Stimulated activated CD4-positive, alpha-beta T cell treated with anti-CD3 and anti-CD28 coated beads, Interleukin-15, amount 100 ng/mL, for 1 hour (primary cell): ENCODE measurements at regions not wholly inside any gene's neighbourhood (a gene's known extent, or its start where the extent isn't known, plus 50 kb on each side); places are given as distances from the start of the nearest gene placed in this dataset.

Experiments used
- DNase-seq, 2 donors: peaks; one replicate each; pipeline ENCODE4 v3.0.0-alpha.2; 2020; ENCODE audit warnings: low read depth in 1 of 2, low spot score in 1 of 2

DNA sequence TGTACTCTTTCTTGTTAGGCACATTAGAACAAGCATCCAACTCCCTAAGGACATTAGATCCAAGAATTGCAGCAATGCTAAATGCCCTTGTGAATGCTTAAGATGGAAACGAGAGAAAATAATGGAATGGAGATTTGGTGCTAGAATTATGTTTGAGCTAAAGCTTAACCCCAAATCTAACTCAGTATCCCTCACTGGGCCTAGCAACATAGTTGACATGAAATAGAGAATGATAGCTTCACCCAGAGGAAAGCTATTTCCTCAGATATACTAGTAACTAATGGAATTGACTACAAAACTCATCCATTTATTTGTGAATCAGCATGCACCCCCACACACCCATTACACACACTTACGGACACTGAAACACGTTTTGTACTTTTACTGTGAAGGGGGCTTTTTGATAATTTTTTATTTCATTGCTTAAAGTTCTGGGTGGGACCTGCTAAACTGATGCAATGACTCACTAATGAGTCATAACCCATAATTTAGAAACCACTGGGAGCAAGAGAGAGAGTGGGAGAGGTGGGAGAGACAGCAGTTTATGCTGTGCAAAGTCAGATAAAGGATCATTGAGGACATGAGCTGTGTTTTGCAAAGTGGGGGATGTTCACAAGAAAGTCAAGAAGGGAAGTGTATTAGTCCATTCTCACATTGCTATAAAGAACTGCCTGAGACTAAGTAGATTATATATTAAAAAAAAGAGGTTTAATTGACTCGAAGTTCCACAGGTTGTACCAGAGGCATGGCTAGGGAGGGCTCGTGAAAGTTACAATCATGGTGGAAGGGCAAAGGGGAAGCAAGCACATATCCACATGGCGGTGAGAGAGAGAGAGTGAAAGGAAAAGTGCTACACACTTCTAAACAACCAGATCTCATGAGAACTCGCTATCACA lies 382.7 kb downstream of the SFMBT2 start:
- no peak for DNase-seq

DNA sequence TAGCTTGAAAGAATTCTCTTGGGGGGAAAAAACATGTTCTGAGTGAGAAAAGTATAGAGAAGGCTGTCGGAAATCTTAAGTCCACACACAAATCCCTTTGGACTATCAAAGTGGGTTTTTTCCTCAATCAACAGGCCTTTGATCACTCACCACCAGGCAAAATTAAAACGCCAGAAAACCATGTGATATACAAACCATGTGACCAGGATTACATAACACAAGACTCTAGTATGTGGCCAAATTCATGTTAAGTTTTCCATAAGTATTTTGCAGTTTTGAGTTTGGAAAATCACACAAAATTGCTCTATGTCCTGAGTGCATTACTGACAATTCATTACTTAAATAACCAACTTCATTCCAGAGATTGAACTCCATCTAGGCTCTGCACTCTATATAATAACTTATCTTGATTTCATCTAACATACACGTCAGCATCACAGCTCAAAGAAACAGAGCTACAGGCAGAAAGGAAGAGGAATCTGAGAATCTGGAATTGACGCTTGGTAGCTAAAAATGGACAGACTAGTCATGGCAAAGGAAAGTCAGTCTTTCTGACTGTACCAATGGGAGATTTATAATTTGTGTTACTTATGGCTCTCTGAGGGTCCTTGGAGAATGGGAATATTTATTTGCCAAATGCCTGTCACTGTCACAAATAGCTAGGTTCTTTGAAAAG lies 383.5 kb downstream of the SFMBT2 start:
- DNase-seq: no peak

DNA sequence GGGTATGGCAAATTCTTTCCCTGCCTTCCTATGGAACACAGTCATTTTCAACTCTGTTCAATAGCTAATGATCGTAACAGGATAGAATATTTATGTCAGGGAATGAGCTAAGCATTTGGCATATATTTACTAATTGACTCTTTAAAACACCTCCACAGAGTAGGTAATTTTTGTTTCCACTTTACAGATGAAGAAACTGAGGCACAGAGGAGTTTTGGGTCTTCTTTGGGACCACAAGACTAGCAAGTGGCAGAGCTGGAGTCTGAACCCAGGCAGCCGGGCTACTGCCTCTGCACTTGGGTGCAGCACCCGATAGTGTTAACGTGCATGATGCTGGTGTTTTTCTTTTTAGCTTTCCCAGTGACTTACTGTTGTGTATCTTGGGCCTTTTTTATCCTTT lies 384.0 kb downstream of the SFMBT2 start:
- DNase-seq: no peak

DNA sequence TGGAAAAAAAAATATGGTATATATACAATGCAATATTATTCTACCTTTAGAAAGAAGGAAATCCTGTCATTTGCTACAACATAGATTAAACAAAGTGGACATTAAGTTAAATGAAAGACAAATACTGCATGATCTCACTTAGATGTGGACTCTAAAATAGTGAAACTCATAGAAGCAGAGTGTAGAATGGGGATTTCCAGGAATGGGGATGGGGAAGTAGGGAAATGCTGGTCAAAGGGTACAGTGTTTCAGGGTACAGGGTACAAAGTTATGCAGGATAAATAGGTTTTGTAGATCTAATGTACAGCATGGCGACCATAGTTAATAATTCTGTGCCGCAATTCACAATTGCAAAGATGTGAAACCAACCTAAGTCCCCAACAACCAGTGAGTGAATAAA lies 385.5 kb downstream of the SFMBT2 start:
- no peak for DNase-seq

DNA sequence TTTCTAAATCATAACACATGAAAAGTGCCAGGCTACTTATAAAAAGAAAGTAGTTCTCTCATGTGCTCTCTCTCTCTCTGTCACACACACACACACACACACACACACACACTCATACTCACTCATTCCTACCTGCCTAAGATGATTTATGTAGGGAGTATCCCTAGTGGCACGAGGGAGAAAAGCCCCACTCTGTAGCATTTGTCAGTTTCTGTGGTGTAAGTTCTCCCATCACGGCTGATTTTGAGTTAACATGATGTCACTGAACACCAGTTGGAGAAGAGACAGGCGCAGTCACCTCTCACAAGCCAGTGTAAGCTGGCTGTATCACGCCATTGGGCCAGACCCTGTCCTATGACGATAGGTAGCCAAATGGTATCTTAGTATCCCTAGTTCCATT lies 395.4 kb downstream of the SFMBT2 start:
- no peak for DNase-seq

DNA sequence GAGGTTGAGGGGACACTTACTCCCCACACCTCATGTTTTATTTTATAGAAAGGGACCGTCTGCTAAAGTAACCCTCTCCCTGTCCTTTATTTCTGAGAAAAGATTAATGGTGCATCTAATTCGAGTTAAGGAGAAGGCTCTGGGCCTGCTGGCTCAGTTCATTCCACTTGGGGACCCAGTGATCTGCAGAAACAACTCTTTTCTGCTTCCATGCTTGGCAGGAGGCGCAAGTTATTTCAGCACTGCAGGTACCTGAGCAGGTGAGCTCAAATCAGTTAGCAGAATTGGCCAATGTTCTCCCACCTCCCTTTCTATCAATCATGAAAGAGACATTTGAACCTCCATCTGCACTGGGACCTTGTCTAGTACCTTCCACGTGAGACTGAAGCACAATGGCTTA lies 396.1 kb downstream of the SFMBT2 start:
- DNase-seq: no peak

DNA sequence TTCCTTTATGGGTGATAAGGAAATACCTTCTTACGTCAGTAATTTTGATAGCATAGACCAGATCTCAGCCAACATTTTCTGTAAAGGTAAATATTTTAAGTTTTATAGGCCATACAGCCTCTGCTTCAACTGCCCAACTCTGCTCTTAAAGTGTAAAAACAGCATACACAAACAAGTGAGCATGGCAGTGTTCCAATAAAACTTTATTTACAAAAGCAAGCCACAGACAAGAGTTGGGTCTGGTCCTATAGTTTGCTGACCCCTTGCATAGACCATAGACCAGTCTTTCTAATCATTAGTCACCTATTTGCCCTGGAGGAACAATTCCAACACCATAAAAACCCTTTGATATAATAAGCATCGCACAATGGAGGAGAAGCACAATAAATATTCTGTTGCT lies 398.8 kb downstream of the SFMBT2 start:
- DNase-seq: no peak

DNA sequence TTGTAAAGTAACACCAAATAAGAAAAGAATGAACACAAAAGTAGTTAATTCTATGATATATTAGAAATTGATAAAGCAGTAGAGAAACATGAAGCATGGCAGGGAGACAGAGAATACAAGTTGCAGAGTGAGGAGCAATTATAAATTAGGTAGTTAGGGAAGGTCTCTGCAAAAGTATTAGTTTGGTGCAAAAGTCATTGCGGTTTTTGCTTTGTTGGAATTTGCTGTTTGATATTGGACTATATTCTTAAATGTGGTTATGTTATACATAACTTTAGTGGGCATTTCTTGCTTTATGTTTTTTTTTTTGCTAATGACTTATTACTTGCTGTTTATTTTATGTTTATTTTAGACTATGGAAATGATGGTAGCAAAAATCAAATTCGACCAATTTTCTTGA lies 402.2 kb downstream of the SFMBT2 start:
- no peak for DNase-seq

DNA sequence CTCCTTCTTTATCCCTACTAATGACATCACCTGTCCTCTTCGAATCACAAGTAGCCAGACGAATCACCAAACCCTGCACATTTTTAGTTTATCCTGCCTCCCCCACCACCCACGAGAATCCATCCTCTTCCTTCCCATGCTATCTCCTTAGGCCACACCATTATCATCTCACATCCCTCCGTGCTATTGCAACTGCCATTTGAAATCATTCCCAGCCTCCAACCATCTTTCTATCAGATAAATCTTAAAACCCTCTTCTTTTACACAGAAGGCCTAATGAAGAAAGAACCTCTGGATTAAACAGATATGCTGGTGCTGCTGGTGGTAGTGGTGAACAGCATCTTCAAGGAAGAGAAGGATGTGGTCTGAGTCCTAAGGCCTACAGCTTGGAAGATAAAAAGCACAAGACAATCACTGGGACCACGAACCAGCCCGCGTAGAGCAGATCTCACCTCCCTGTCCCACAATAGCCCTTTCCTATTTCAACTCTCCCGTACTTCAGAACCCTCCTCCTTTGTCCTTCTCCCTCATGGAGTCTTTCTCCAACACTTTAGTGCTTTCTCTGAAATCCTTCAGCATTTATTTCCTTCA lies 403.1 kb downstream of the SFMBT2 start:
- DNase-seq: no peak

DNA sequence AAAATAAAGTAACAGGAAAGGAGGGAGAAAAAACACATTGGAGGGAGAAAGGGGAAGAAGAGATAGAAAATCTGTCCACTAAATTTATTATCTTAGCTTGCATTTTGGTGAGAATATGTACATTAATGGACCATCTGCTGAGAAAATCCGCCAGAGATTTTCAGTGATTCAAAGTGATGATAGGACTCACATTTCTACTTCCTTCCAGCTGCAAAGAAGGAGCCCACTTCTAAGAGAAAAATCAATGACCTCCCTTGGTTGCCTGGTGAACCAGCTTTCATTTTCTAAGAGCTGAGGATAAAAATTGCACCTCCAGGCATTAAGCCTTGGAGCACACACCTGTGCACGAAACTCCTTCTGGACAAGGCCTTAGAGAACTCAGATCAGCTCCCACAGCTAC lies 404.3 kb downstream of the SFMBT2 start:
- DNase-seq: no peak

DNA sequence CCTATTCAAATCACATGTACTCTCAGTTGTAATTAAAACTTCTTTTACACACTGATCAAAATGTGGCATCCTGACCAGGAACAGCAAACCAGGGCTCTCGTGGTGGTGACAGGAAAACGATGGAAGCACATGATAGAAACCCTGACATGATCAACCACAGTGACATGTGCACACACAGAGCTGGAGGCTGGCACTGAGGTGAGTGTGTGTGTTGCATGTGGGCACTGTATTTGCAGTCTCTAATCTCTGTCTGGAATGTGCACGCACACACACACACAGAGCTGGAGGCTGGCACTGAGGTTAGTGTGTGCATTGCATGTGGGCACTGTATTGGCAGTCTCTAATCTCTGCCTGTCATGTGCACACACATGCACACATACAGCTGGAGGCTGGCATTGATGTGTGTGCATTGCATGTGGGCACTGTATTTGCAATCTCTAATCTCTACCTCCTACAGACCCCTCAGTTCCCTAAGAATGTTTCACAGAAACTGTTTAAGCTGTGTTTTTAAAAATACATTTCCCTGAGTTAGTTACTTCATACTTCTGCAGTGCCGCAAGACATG lies 406.9 kb downstream of the SFMBT2 start:
- DNase-seq: no peak

DNA sequence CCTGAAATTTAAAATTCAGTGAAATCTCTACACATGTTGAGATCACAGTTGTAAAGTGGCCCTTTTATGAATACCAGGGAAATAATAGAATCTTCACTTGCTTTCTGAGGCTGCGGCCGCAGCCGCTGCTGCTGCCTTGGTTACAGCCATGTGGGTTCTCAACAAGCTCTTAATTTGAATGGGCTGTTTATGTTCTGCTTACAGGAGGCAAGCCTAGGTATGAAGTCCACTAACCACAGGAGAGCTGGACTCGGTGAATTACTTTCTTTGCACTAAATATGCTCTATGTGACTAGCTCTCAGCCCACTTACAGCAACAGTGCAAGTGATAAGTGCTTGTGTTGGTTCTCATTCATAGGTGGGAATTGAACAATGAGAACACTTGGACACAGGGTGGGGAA lies 410.8 kb downstream of the SFMBT2 start:
- DNase-seq: no peak

DNA sequence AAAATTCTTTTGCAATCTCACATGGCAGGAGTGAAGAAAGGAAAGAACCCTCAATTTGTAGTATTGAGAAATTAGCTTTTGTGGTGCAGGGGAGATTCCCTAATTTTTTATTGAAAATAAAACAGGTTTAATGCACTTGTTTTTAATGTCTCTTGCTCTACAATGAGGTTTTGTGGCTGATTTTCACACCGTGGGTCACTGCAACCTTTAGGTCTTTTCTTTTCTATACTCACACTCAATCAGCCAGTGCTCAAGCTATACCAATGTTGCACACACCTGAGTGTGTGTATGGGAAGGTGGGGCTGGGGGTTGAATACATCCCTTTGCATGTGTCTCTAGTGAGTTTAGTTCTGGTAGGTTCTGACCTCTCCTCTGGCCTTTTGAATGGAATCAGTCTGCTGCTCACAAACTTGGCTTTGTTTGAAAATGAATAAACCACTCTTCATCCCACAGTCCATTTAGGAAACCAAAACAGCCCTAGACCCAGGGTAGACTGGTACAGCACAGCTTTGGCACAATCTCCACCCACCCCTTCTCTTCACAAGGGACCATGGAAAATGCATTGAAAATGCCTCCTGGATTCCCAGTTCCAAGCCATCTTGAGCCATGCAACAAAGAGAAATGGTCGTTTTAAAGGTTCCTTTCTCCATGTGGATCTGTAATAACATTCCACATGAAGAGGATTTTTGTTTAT lies 411.5 kb downstream of the SFMBT2 start:
- no peak for DNase-seq

DNA sequence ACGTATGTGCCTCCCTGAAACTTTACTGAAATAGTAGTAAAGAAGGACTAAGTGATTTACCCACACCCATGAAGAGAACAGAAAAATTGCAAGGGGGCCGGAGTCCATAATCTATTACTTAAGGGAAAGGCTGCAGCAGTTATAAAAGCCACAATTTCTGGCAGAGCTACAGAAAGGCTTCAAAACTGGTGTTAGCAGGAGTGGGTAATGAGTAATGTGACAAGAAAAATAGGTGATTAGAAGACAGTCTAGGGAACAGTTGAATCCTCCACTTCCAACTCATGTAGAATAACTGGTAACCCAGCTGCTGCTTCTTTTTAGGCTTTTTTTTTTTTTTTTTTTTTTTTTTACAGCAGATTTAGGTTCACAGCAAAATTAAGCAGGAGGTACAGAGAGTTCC lies 413.3 kb downstream of the SFMBT2 start:
- no peak for DNase-seq

DNA sequence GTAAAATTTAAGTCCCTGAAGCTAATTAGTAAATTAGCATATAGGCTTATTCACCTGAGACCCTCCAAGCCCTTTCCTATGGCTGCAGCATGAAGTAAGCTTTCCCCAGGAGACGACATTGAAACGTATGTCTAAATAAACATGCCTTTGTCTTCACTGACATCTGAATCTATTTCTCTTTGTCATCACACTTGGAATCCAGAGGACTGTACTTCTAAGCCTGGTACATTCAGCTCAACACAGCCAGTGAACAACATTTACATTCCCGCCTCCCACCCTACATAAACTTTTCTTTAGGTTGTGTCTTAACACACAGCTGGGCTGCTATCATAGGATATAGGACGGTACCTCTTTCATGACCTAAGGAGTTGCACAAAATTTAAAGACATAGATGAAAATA lies 414.4 kb downstream of the SFMBT2 start:
- no peak for DNase-seq

DNA sequence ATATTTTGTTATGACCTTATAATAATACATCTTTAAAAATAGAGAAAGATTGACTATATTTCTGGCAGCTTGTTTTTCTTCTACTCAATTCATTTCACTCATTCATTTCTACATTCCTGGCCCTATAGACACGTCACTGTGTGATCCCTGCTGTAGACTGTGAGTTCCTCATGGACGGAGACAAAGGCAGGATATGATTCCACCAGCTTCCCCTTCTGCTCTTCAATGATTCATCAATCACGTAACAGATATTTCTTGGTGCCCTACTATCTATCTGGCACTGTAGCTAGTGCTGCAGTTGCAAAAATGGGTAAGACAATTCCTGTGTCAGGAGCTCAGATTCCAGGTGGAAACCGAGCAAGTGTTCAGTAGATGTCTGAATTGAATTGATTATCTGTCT lies 415.0 kb downstream of the SFMBT2 start:
- DNase-seq: no peak

DNA sequence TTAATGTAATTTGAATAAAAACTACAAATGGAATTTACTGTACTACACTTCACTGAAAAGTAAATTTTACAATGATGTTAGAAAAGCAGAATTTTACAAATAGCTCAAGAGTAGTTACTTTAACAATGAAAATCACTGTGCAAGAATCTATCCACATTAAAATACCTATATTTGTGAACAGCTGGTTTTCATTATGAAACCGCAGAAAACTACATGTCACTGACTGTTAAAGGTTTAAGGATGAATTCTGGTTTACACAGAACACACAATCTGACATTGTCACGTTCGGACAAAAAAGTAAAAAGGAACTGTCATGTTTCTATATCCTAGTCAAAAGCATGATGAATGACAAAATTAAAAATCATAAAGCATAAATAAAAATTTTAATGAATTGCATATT lies 415.3 kb upstream of the PRKCQ start:
- DNase-seq: no peak

DNA sequence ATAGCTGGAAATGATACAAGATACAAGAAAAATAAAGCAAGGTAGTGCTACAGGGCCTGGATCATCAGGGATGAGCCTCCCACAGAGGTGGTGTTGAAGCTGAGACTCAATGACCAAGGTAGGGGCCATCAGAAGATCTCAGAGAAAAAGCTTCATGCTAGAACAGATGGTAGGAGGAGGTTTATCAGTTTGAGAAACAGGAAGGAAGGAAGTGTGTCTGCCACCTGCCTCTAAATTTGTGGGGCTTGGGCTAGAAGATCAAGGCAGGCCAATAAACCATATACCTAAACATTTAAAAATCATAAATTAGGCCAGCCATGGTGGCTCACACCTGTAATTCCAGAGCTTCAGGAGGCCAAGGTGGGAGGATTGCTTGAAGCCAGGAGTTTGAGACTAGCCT lies 410.8 kb upstream of the PRKCQ start:
- no peak for DNase-seq

DNA sequence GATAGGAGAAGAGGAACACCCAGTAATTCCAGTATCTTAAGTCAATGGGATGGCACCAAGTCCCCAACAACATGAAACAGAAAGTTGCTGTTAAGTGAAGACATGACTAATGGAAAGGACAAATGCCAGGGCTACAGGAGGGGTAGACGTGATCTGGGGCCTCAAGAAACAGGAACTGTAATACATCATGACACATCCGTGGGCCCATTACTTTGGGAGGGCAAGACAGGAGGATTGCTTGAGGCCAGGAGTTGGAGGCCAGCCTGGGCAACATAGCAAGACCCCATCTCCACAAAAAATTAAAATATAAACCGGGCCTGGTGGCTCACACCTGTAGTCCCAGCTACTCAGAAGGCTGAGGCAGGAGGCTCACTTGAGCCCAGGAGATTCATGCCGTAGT lies 408.6 kb upstream of the PRKCQ start:
- no peak for DNase-seq

DNA sequence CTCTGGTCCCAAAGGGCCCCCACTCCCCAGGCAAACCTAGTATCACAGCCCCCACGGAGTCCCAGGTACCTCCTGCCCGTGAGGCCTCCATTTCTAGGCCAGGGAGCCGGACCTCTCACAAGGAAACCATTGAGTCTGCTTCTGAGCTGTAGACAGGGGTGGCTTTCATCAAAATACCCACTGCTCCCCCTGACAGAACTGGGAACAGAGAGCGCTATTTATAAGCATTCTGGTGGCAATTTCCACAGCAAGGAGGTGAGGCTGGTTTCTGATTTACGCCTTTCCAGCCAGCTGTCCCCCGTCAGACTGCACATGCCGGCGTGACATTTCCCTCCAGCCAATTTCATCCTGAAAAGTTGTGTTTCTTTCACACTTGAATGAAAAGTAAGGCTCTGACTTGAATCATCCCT lies 407.5 kb upstream of the PRKCQ start:
- no peak for DNase-seq

DNA sequence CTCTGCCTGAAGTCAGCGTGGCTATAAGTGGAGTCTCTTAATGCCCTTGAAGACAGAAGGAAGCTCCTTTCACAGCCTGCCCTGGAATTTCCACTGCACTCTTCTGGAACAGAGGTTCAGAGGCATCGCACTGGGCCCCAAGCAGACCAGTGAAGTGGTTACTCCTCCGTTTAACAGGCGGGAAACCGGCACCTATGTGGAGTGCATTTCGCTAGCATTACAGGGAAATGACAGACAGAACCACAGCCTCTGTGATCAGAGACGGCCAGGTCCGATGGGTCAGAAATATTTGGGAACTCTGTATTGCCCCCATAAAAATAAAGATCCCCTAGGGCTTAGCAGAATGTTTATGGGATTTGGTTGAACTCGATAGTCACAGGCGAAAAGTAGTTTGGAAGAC lies 406.9 kb upstream of the PRKCQ start:
- DNase-seq: no peak
